SK-N-SH treated with all-trans-retinoic acid at 6 μM for 48 hours (cell line): ENCODE measurements at regions not wholly inside any gene's neighbourhood (a gene's known extent, or its start where the extent isn't known, plus 50 kb on each side); places are given as distances from the start of the nearest gene placed in this dataset.

ENCODE experiments used
- ARNTL ChIP-seq: fragments of 450-650 bp; formaldehyde crosslinking; IDR thresholded peaks from 2 replicates; pipeline ENCODE4 v1.5.0; 2020; ENCODE audit warnings: low read depth, mild to moderate bottlenecking, moderate library complexity, borderline replicate concordance
- ESRRG ChIP-seq: fragments of 250-450 bp; sonication (Bioruptor Pico); IDR thresholded peaks from 2 replicates; pipeline ENCODE4 v1.6.1; 2021; ENCODE audit warnings: mild to moderate bottlenecking
- PPARA ChIP-seq: fragments of 250-450 bp; sonication (Bioruptor Pico); IDR thresholded peaks from 2 replicates; pipeline ENCODE4 v1.5.0; 2020; ENCODE audit warnings: mild to moderate bottlenecking, borderline replicate concordance
- RARB ChIP-seq: fragments of 250-450 bp; sonication (Bioruptor Pico); IDR thresholded peaks from 2 replicates; pipeline ENCODE4 v1.8.0; 2021; ENCODE audit warnings: mild to moderate bottlenecking, moderate library complexity
- ZNF70 ChIP-seq: fragments of 450-650 bp; formaldehyde crosslinking; IDR thresholded peaks from 2 replicates; pipeline ENCODE4 v1.5.0; 2020; ENCODE audit warnings: mild to moderate bottlenecking, moderate library complexity

- TF ChIP-seq ARNTL (CRISPR knock-in tag) (no peak), PPARA (CRISPR knock-in tag) (no peak), ESRRG (CRISPR knock-in tag) (no peak), RARB (CRISPR knock-in tag) (no peak), ZNF70 (no peak)
Measured at GRCh38 chr5:111935835-111936234, 178.8 kb upstream of the NREP start.
